Smooth muscle cell (in vitro differentiated cells): ENCODE measurements at regions not wholly inside any gene's neighbourhood (a gene's known extent, or its start where the extent isn't known, plus 50 kb on each side); places are given as distances from the start of the nearest gene placed in this dataset.

ENCODE experiments used
- DNase-seq: peaks from one replicate; lab custom pipeline; 2025; ENCODE audit not compliant: unreplicated experiment; lab: John Stamatoyannopoulos, UW
- H2AFZ ChIP-seq: fragments of 200-600 bp; sonication (generic); 2 replicates; pipeline ENCODE4 v1.6.0; 2016; ENCODE audit warnings: antibody characterized with exemption, low read depth, mild to moderate bottlenecking
- H3F3A ChIP-seq: fragments of 200-600 bp; sonication (generic); 2 replicates; pipeline ENCODE4 v1.6.0; 2017; ENCODE audit warnings: antibody characterized with exemption, low read depth
- H3K27ac ChIP-seq: fragments of 200-600 bp; sonication (generic); 2 replicates; pipeline ENCODE4 v1.5.1; 2016; ENCODE audit warnings: low read depth, mild to moderate bottlenecking
- H3K27me3 ChIP-seq: fragments of 200-600 bp; sonication (generic); 2 replicates; pipeline ENCODE4 v1.6.1; 2016; ENCODE audit warnings: low read depth, mild to moderate bottlenecking
- H3K36me3 ChIP-seq: fragments of 200-600 bp; sonication (generic); 2 replicates; pipeline ENCODE4 v1.5.1; 2016; ENCODE audit warnings: low read depth
- H3K4me1 ChIP-seq: fragments of 200-600 bp; sonication (generic); 2 replicates; pipeline ENCODE4 v1.5.1; 2016; ENCODE audit warnings: low read depth
- H3K4me2 ChIP-seq: fragments of 200-600 bp; sonication (generic); 2 replicates; pipeline ENCODE4 v1.6.0; 2016; ENCODE audit warnings: mild to moderate bottlenecking
- H3K4me3 ChIP-seq: fragments of 200-600 bp; sonication (generic); 2 replicates; pipeline ENCODE4 v1.5.1; 2016; ENCODE audit warnings: mild to moderate bottlenecking
- H3K79me2 ChIP-seq: fragments of 200-600 bp; sonication (generic); 2 replicates; pipeline ENCODE4 v1.6.0; 2016; ENCODE audit warnings: low read depth, mild to moderate bottlenecking
- H3K9ac ChIP-seq: fragments of 200-600 bp; sonication (generic); 2 replicates; pipeline ENCODE4 v1.6.0; 2016; ENCODE audit warnings: low read depth
- H3K9me3 ChIP-seq: fragments of 200-600 bp; sonication (generic); replicated peaks from 2 replicates; pipeline ENCODE4 v1.5.1; 2016; ENCODE audit warnings: low read depth
- H4K20me1 ChIP-seq: fragments of 200-600 bp; sonication (generic); 2 replicates; pipeline ENCODE4 v1.6.0; 2016; ENCODE audit warnings: low read depth
- CTCF ChIP-seq: fragments of 200-600 bp; sonication (generic); IDR thresholded peaks from 2 replicates; pipeline ENCODE4 v1.5.1; 2017; ENCODE audit warnings: borderline replicate concordance, mild to moderate bottlenecking, antibody characterized with exemption; ENCODE audit not compliant: insufficient read depth, poor library complexity, severe bottlenecking
- WGBS: methylation state at CpG from one replicate; pipeline ENCODE4 v1.1.7; 2016; ENCODE audit warnings: low lambda C conversion rate; 5-methylcytosine and 5-hydroxymethylcytosine counted together

GRCh38 chr1:217360510-217360909 lies 270.4 kb downstream of the GPATCH2 start:
- no peaks in the 10 kb centered on the region for H3K9me3 ChIP-seq
- H3K36me3 ChIP-seq, result no peaks in the 10 kb centered on the region
- H3F3A ChIP-seq, result no peaks in the 10 kb centered on the region
- no peak overlapping the region for H3K27ac ChIP-seq
- H3K4me3 ChIP-seq, result no peak overlapping the region
- no peaks in the 10 kb centered on the region for H4K20me1 ChIP-seq
- 97% methylated on average over 4 of the region's 4 CpGs for WGBS
- no peaks in the 10 kb centered on the region for H3K79me2 ChIP-seq
- H3K9ac ChIP-seq, result no peak overlapping the region
- H2AFZ ChIP-seq, result no peak overlapping the region
- no peak for DNase-seq
- H3K4me1 ChIP-seq, result no peaks in the 10 kb centered on the region
- no peak overlapping the region for H3K4me2 ChIP-seq
- TF ChIP-seq CTCF, result no peak
- no peaks in the 10 kb centered on the region for H3K27me3 ChIP-seq

- H4K20me1 ChIP-seq, result no peaks in the 10 kb centered on the region
- no peak overlapping the region for H2AFZ ChIP-seq
- H3K36me3 ChIP-seq, result no peaks in the 10 kb centered on the region
- H3K27ac ChIP-seq, result no peak overlapping the region
- H3F3A ChIP-seq, result no peaks in the 10 kb centered on the region
- no peak overlapping the region for H3K4me2 ChIP-seq
- H3K4me3 ChIP-seq, result no peak overlapping the region
- no peaks in the 10 kb centered on the region for H3K27me3 ChIP-seq
- no peak for TF ChIP-seq CTCF
- WGBS, result 92% methylated on average over 3 of the region's 3 CpGs
- H3K9ac ChIP-seq, result no peak overlapping the region
- no peaks in the 10 kb centered on the region for H3K79me2 ChIP-seq
- no peaks in the 10 kb centered on the region for H3K9me3 ChIP-seq
- no peaks in the 10 kb centered on the region for H3K4me1 ChIP-seq
- DNase-seq, result no peak
Observed at GRCh38 chr1:217354895-217355294, 276.0 kb downstream of the GPATCH2 start.

- Histone ChIP-seq H3K27ac (no peak overlapping the region), H3K4me3 (no peak overlapping the region), H3F3A (no peaks in the 10 kb centered on the region), H3K9me3 (no peaks in the 10 kb centered on the region), H4K20me1 (no peaks in the 10 kb centered on the region), H3K9ac (no peak overlapping the region), H2AFZ (no peak overlapping the region), H3K4me1 (no peaks in the 10 kb centered on the region), H3K79me2 (no peaks in the 10 kb centered on the region), H3K36me3 (no peaks in the 10 kb centered on the region), H3K27me3 (no peaks in the 10 kb centered on the region), H3K4me2 (no peak overlapping the region)
- no peak for TF ChIP-seq CTCF
- no peak for DNase-seq
- 81% methylated on average over 7 of the region's 7 CpGs for WGBS
Observed at GRCh38 chr1:217348960-217349664, 281.8 kb downstream of the GPATCH2 start.

- no peaks in the 10 kb centered on the region for H3K79me2 ChIP-seq
- no peak overlapping the region for H3K4me2 ChIP-seq
- H2AFZ ChIP-seq, result no peak overlapping the region
- no peaks in the 10 kb centered on the region for H4K20me1 ChIP-seq
- H3K4me1 ChIP-seq, result peaks cover 2% of the 10 kb centered on the region
- no peaks in the 10 kb centered on the region for H3F3A ChIP-seq
- 97% methylated on average over 1 of the region's 1 CpG for WGBS
- no peak overlapping the region for H3K4me3 ChIP-seq
- no peak overlapping the region for H3K9ac ChIP-seq
- no peaks in the 10 kb centered on the region for H3K36me3 ChIP-seq
- H3K9me3 ChIP-seq, result no peaks in the 10 kb centered on the region
- peaks cover 19% of the 10 kb centered on the region for H3K27me3 ChIP-seq
- DNase-seq, result no peak
- H3K27ac ChIP-seq, result no peak overlapping the region
- TF ChIP-seq CTCF, result no peak
Observed at GRCh38 chr1:217344712-217345111, 286.2 kb downstream of the GPATCH2 start.
